Gastrocnemius medialis (tissue), 4 donors: ENCODE measurements at regions not wholly inside any gene's neighbourhood (a gene's known extent, or its start where the extent isn't known, plus 50 kb on each side); places are given as distances from the start of the nearest gene placed in this dataset.

Source experiments
- ATAC-seq, 2 donors: fragments of 150-250 bp; one replicate each; pipeline ENCODE4 v1.9.1; 2016
- DNase-seq, 2 donors: peaks; one replicate each; pipeline ENCODE4 v3.0.0-alpha.2; 2019
- H3K27ac ChIP-seq, 4 donors: fragments of 200-600 bp; sonication (generic); 1 replicate in 1 of 4; 2 replicates in 3 of 4; pipeline ENCODE4 v1.5.1; 2016 to 2018; ENCODE audit warnings: mild to moderate bottlenecking in 2 of 4, moderate library complexity in 1 of 4
- H3K27me3 ChIP-seq, 3 donors: fragments of 200-600 bp; sonication (generic) in 2 of 3; 1 replicate in 1 of 3; 2 replicates in 2 of 3; pipeline versions ENCODE4 v1.5.1 to v1.6.0; 2016 to 2019; ENCODE audit warnings: mild to moderate bottlenecking in 1 of 3, moderate library complexity in 1 of 3
- H3K36me3 ChIP-seq, 2 donors: fragments of 200-600 bp; sonication (generic) in 1 of 2; one replicate each; pipeline ENCODE4 v1.5.1; 2017 to 2018
- H3K4me1 ChIP-seq, 2 donors: fragments of 200-600 bp; sonication (generic) in 1 of 2; one replicate each; pipeline ENCODE4 v1.5.1; 2016 to 2017; ENCODE audit warnings: mild to moderate bottlenecking in 2 of 2
- H3K4me3 ChIP-seq, 4 donors: fragments of 200-600 bp; sonication (generic) in 3 of 4; 1 replicate in 1 of 4; 2 replicates in 3 of 4; pipeline ENCODE4 v1.5.1; 2016 to 2019; ENCODE audit warnings: mild to moderate bottlenecking in 2 of 4
- H3K9me3 ChIP-seq, 3 donors: fragments of 200-600 bp; sonication (generic) in 2 of 3; 1 replicate in 1 of 3; 2 replicates in 2 of 3; pipeline ENCODE4 v1.5.1; 2016 to 2019
- CTCF ChIP-seq, 5 experiments: fragments of 450-650 bp in 3 of 5; fragments of 200-600 bp in 2 of 5; sonication (generic) in 2 of 5; IDR thresholded peaks in 4 of 5; conservative IDR thresholded peaks in 1 of 5; 1 replicate in 4 of 5; 2 replicates in 1 of 5; pipeline ENCODE4 v1.5.1; 2016 to 2019; ENCODE audit warnings: antibody characterized with exemption in 5 of 5, mild to moderate bottlenecking in 3 of 5, moderate library complexity in 3 of 5
- POLR2A ChIP-seq, 2 donors: fragments of 450-650 bp; IDR thresholded peaks; one replicate each; pipeline ENCODE4 v1.6.1; 2017; ENCODE audit warnings: antibody characterized with exemption in 2 of 2, mild to moderate bottlenecking in 2 of 2, moderate library complexity in 2 of 2
- in situ Hi-C, 4 donors: fragments of 200-750 bp; cut with MboI; loops; one replicate each; pipeline versions ENCODE4 v1.15.0 to v1.8.0; 2017; ENCODE audit warnings: low sequenced_read_pairs in 4 of 4
- intact Hi-C: fragments of 100-400 bp; cut with DNase I; formaldehyde crosslinking; loops from one replicate; pipeline ENCODE4 v1.15.1; 2023; ENCODE audit warnings: low total_unique reads

- H3K9me3 ChIP-seq, result no peaks in the 10 kb centered on the region
- intact Hi-C loops (no loop called here), in situ Hi-C loops (loop anchor here in 1 of 4 donors (25.0 kb wide), 1 partner anchor 576 kb away; no protein-coding TSS in a partner anchor)
- no peak overlapping the region for H3K27ac ChIP-seq
- ATAC-seq (no peak), DNase-seq (no peak)
- no peaks in the 10 kb centered on the region for H3K27me3 ChIP-seq
- TF ChIP-seq POLR2A (IDR thresholded peaks at IDR 0.05), result no peak
- no peak for TF ChIP-seq CTCF (IDR thresholded peaks at IDR 0.05 in 4 of 5, conservative IDR thresholded peaks at IDR 0.05 in 1 of 5)
- no peaks in the 10 kb centered on the region for H3K4me1 ChIP-seq
- no peaks in the 10 kb centered on the region for H3K36me3 ChIP-seq
- no peak overlapping the region for H3K4me3 ChIP-seq
These were observed 65.7 kb upstream of the TTC29 start for GRCh38 chr4:147011411-147011810.

GRCh38 chr4:147012059-147012707 lies 66.5 kb upstream of the TTC29 start:
- in situ Hi-C loops (loop anchor here in 1 of 4 donors (25.0 kb wide), 1 partner anchor 575 kb away; no protein-coding TSS in a partner anchor), intact Hi-C loops (no loop called here)
- DNase-seq (no peak), ATAC-seq (no peak)
- H3K36me3 ChIP-seq, result no peaks in the 10 kb centered on the region
- TF ChIP-seq CTCF (IDR thresholded peaks at IDR 0.05 in 4 of 5, conservative IDR thresholded peaks at IDR 0.05 in 1 of 5) (no peak), POLR2A (IDR thresholded peaks at IDR 0.05) (no peak)
- H3K4me1 ChIP-seq, result no peaks in the 10 kb centered on the region
- H3K27ac ChIP-seq, result no peak overlapping the region
- H3K4me3 ChIP-seq, result no peak overlapping the region
- no peaks in the 10 kb centered on the region for H3K27me3 ChIP-seq
- H3K9me3 ChIP-seq, result no peaks in the 10 kb centered on the region

GRCh38 chr4:147014946-147015345 lies 69.3 kb upstream of the TTC29 start:
- no peaks in the 10 kb centered on the region for H3K9me3 ChIP-seq
- DNase-seq (no peak), ATAC-seq (no peak)
- H3K27me3 ChIP-seq, result no peaks in the 10 kb centered on the region
- H3K36me3 ChIP-seq, result no peaks in the 10 kb centered on the region
- no peak overlapping the region for H3K4me3 ChIP-seq
- no peak overlapping the region for H3K27ac ChIP-seq
- in situ Hi-C loops (loop anchor here in 1 of 4 donors (25.0 kb wide), 1 partner anchor 572 kb away; no protein-coding TSS in a partner anchor), intact Hi-C loops (no loop called here)
- no peak for TF ChIP-seq CTCF (IDR thresholded peaks at IDR 0.05 in 4 of 5, conservative IDR thresholded peaks at IDR 0.05 in 1 of 5)
- no peak for TF ChIP-seq POLR2A (IDR thresholded peaks at IDR 0.05)
- no peaks in the 10 kb centered on the region for H3K4me1 ChIP-seq

GRCh38 chr4:147015491-147015890 lies 69.8 kb upstream of the TTC29 start:
- Histone ChIP-seq H3K4me1 (no peaks in the 10 kb centered on the region), H3K27me3 (no peaks in the 10 kb centered on the region), H3K4me3 (no peak overlapping the region), H3K36me3 (no peaks in the 10 kb centered on the region), H3K27ac (no peak overlapping the region), H3K9me3 (no peaks in the 10 kb centered on the region)
- DNase-seq (no peak), ATAC-seq (no peak)
- intact Hi-C loops, result no loop called here
- in situ Hi-C loops, result loop anchor here in 1 of 4 donors (25.0 kb wide), 1 partner anchor 572 kb away; no protein-coding TSS in a partner anchor
- no peak for TF ChIP-seq POLR2A (IDR thresholded peaks at IDR 0.05)
- no peak for TF ChIP-seq CTCF (IDR thresholded peaks at IDR 0.05 in 4 of 5, conservative IDR thresholded peaks at IDR 0.05 in 1 of 5)
